ENCODE measurements at regions not wholly inside any gene's neighbourhood (a gene's known extent, or its start where the extent isn't known, plus 50 kb on each side); places are given as distances from the start of the nearest gene placed in this dataset.

- H3K4me3 Mint-ChIP-seq (ENCODE audit: low read depth, unreplicated experiment), result no peak overlapping the region
Measured at GRCh38 chr2:58976375-58977071, 735.4 kb upstream of the FANCL start.

GRCh38 chr2:58974881-58975280 is 733.8 kb upstream of the FANCL start:
- CTCF ChIA-PET, result no interaction called here
- TF ChIP-seq CTCF (IDR thresholded peaks at IDR 0.05; ENCODE audit: unreplicated experiment), result no peak
- intact Hi-C loops (cut with micrococcal nuclease; ENCODE audit: unreplicated experiment), result no loop called here
- H3K9me3 Mint-ChIP-seq (ENCODE audit: low read depth, unreplicated experiment), result no peaks in the 10 kb centered on the region
- peaks cover 16% of the 10 kb centered on the region for H3K4me1 Mint-ChIP-seq (ENCODE audit: low read depth, unreplicated experiment)
- no peaks in the 10 kb centered on the region for H3K36me3 Mint-ChIP-seq (ENCODE audit: insufficient read depth, unreplicated experiment)
- H3K4me3 Mint-ChIP-seq (ENCODE audit: low read depth, unreplicated experiment), result no peak overlapping the region
- no peak overlapping the region for H3K27ac Mint-ChIP-seq (ENCODE audit: unreplicated experiment)
- no peaks in the 10 kb centered on the region for H3K27me3 Mint-ChIP-seq (ENCODE audit: unreplicated experiment)
- BruUV-seq (replicated peaks), result no TSS peak
- DNase-seq, result no peak

More at GRCh38 chr2:58976375-58977071, 735.4 kb upstream of the FANCL start:
- H3K9me3 Mint-ChIP-seq (ENCODE audit: low read depth, unreplicated experiment), result no peaks in the 10 kb centered on the region
- CTCF ChIA-PET, result interaction anchor here (0.6 kb wide), 1 partner anchor 17 kb away, joined by 4 read pairs; no protein-coding TSS in a partner anchor
- no peak overlapping the region for H3K27ac Mint-ChIP-seq (ENCODE audit: unreplicated experiment)
- H3K27me3 Mint-ChIP-seq (ENCODE audit: unreplicated experiment), result no peaks in the 10 kb centered on the region
- no TSS peak for BruUV-seq (replicated peaks)
- TF ChIP-seq CTCF (IDR thresholded peaks at IDR 0.05; ENCODE audit: unreplicated experiment), result no peak
- H3K36me3 Mint-ChIP-seq (ENCODE audit: insufficient read depth, unreplicated experiment), result no peaks in the 10 kb centered on the region
- H3K4me1 Mint-ChIP-seq (ENCODE audit: low read depth, unreplicated experiment), result peaks cover 14% of the 10 kb centered on the region
- intact Hi-C loops (cut with micrococcal nuclease; ENCODE audit: unreplicated experiment), result no loop called here
- DNase-seq, result no peak

- intact Hi-C loops (cut with micrococcal nuclease; ENCODE audit: unreplicated experiment), result no loop called here
- DNase-seq, result no peak
Measured at GRCh38 chr2:58974426-58974825, 733.3 kb upstream of the FANCL start.

GRCh38 chr2:58973811-58974281 is 732.7 kb upstream of the FANCL start:
- no peak for DNase-seq
- Mint-ChIP-seq H3K27ac (ENCODE audit: unreplicated experiment) (no peak overlapping the region), H3K4me1 (ENCODE audit: low read depth, unreplicated experiment) (peaks cover 16% of the 10 kb centered on the region), H3K27me3 (ENCODE audit: unreplicated experiment) (no peaks in the 10 kb centered on the region), H3K36me3 (ENCODE audit: insufficient read depth, unreplicated experiment) (no peaks in the 10 kb centered on the region), H3K4me3 (ENCODE audit: low read depth, unreplicated experiment) (no peak overlapping the region), H3K9me3 (ENCODE audit: low read depth, unreplicated experiment) (no peaks in the 10 kb centered on the region)
- no TSS peak for BruUV-seq (replicated peaks)
- CTCF ChIA-PET, result interaction anchor here (0.6 kb wide), 1 partner anchor 9 kb away, joined by 3 read pairs; no protein-coding TSS in a partner anchor
- TF ChIP-seq CTCF (IDR thresholded peaks at IDR 0.05; ENCODE audit: unreplicated experiment), result no peak
- intact Hi-C loops (cut with micrococcal nuclease; ENCODE audit: unreplicated experiment), result no loop called here

More at GRCh38 chr2:58974426-58974825, 733.3 kb upstream of the FANCL start:
- CTCF ChIA-PET, result no interaction called here
- BruUV-seq (replicated peaks), result no TSS peak
- Mint-ChIP-seq H3K36me3 (ENCODE audit: insufficient read depth, unreplicated experiment) (no peaks in the 10 kb centered on the region), H3K27me3 (ENCODE audit: unreplicated experiment) (no peaks in the 10 kb centered on the region), H3K9me3 (ENCODE audit: low read depth, unreplicated experiment) (no peaks in the 10 kb centered on the region), H3K4me3 (ENCODE audit: low read depth, unreplicated experiment) (no peak overlapping the region), H3K27ac (ENCODE audit: unreplicated experiment) (no peak overlapping the region), H3K4me1 (ENCODE audit: low read depth, unreplicated experiment) (peaks cover 16% of the 10 kb centered on the region)
- TF ChIP-seq CTCF (IDR thresholded peaks at IDR 0.05; ENCODE audit: unreplicated experiment), result no peak

Data from Calu3 (cell line).